Ishikawa (cell line): ENCODE measurements at regions not wholly inside any gene's neighbourhood (a gene's known extent, or its start where the extent isn't known, plus 50 kb on each side); places are given as distances from the start of the nearest gene placed in this dataset.

Source experiments
- CEBPB ChIP-seq: IDR thresholded peaks from 2 replicates; pipeline ENCODE4 v1.6.1; 2012
- CREB1 ChIP-seq: IDR thresholded peaks from 2 replicates; pipeline ENCODE4 v1.6.1; 2012; ENCODE audit warnings: low read depth
- EGR1 ChIP-seq: IDR thresholded peaks from 2 replicates; pipeline ENCODE4 v1.6.1; 2012
- EP300 ChIP-seq: IDR thresholded peaks from 2 replicates; pipeline ENCODE4 v1.6.1; 2012; ENCODE audit warnings: borderline replicate concordance
- MAX ChIP-seq: IDR thresholded peaks from 2 replicates; pipeline ENCODE4 v1.6.1; 2012
- NFIC ChIP-seq: IDR thresholded peaks from 2 replicates; pipeline ENCODE4 v1.6.1; 2012
- RAD21 ChIP-seq: IDR thresholded peaks from 2 replicates; pipeline ENCODE4 v1.6.1; 2012; ENCODE audit warnings: low read depth
- REST ChIP-seq: IDR thresholded peaks from 2 replicates; pipeline ENCODE4 v1.6.1; 2012; ENCODE audit warnings: low read depth, mild to moderate bottlenecking
- USF1 ChIP-seq: IDR thresholded peaks from 2 replicates; pipeline ENCODE4 v1.6.1; 2012
- YY1 ChIP-seq: IDR thresholded peaks from 2 replicates; pipeline ENCODE4 v1.6.1; 2012; ENCODE audit warnings: low read depth

GRCh38 chr10:3385487-3385886, 212.9 kb upstream of the PITRM1 start:
- TF ChIP-seq EP300, result no peak
- no peak for TF ChIP-seq YY1
- no peak for TF ChIP-seq RAD21
- TF ChIP-seq EGR1, result no peak
- no peak for TF ChIP-seq CEBPB
- TF ChIP-seq USF1, result no peak
- no peak for TF ChIP-seq REST
- no peak for TF ChIP-seq NFIC
- no peak for TF ChIP-seq CREB1
- no peak for TF ChIP-seq MAX
